NCI-H128 (cell line): ENCODE measurements at regions not wholly inside any gene's neighbourhood (a gene's known extent, or its start where the extent isn't known, plus 50 kb on each side); places are given as distances from the start of the nearest gene placed in this dataset.
A peak's percentile ranks its signal among the peaks of the same experiment; 100 is the strongest.

Source experiments
- DNase-seq: peaks from one replicate; lab custom pipeline; 2025; ENCODE audit not compliant: unreplicated experiment; lab: John Stamatoyannopoulos, UW

GRCh38 chr1:182196897-182197870 is 135.7 kb upstream of the ZNF648 start:
- no peak for DNase-seq

DNA sequence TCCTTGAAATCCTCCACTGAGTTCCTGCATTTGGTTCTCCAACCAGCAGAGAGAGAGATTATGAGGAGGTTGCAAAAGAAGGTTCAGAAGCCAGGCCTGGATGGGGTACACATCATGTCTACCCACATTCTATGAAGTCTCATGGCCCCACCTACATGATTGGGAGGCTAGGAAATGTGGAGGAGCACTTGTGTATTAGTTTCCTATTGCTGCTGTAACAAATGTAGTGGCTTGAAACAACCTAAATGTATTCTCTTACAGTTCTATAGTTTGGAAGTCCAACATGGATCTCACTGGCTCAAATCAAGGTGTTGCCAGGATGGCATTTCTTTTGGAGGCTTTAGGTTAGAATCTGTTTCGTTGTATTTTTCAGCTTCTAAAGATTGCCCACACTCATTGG is 134.2 kb upstream of the ZNF648 start:
- no peak for DNase-seq

DNA sequence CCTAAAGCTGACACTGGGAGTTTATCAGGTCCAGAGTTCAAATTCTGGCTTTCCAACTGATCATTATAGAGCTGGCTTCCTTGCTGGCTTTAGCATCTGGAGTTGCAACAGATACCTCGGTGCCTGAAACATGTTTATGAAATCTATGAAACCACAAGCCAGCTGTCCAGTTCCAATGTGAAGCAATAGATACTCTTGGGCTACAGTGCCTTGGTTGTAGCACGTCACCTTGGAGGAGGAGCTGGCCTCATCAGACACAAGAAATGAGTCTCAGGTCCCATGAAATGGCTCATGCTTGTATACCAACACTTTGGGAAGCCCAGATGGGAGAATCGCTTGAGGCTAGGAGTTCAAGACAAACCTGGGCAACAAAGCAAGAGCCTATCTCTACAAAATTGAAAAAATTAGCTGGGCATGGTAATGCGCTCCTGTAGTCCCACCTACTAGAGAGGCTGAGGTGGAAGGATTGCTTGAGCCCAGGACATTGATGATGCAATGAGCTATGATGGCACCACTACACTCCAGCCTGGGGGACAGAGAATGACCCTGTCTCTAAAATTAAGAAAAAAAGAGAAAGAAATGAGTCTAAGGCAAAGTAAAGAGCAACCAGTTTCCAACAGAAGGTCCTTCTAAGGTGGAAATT is 132.5 kb upstream of the ZNF648 start:
- DNase-seq = no peak

DNA sequence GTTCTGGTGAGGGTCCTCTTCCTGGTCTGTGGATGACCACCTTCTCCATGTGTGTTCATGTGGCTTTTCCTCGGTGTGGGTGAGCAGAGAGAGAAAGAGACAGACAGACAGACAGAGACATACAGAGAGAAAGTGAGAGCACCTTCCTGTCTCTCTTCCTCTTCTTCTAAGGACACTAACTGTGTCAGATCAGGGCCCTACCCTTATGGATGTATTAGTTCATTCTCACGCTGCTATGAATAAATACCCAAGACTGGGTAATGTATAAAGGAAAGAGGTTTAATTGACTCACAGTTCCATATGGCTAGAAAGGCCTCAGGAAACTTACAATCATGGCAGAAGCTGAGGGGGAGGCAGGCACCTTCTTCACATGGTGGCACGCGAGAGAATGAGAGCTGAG is 131.5 kb upstream of the ZNF648 start:
- DNase-seq = no peak

- DNase-seq = no peak
Observed at GRCh38 chr1:182192215-182192614, 130.7 kb upstream of the ZNF648 start.

DNA sequence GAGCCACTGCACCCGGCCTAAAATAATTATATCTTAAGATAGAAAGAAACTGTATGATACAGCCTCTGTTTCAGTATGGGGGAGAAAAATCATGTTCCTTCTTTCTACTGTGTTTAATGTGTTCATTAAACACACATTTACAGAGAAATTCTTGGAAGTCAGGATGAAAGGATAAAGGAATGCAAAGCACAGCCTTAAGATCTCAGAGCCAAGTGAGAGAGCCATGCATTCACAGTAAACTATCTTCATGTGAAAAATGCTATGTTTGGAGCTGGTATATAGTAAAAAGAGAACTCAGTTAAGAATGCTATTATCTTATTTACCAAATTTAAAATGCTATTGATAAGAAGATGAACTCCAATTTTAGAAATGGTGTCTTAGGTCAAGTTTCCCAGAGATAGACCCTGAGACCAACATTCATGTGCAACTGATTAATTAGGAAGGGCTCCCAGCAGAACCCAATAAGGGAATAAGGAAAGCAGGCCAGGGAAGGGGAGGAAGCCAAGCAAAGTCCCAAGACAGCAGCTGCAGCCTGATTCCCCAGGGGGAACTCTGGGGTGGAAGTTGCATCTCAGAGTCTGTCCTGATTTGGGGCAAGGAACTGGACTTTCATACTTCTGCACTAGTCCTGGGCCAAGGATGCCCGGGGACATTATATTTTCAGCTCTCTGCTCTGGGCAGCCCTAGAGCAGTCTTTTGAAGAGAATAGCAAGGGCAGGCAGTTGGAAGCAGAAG is 130.0 kb upstream of the ZNF648 start:
- DNase-seq = no peak

DNA sequence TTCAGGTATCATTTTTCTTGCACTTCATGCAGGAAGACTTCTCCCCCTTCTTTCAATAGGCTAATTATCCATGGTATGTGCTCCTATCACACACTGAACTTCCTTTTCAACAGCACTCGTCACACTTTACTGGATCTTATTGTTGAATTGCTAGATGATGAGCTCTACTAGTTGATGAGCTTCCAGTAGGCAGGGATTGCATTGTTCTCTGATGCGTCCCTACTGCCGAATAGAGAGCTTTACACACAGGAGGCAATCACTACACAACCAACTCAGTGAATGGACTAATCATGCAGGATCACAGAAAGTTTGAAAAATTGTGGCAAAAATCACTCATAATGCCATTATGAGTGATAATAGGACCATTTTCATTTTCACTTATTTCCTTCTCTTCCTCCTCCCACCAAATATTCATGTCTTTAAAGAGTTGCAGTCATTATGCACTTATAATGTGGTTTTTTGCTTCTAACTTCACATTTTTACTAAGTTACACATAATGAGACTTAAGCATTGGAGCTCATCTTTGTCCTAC is 128.1 kb upstream of the ZNF648 start:
- DNase-seq = no peak

GRCh38 chr1:182186757-182187146 is 125.2 kb upstream of the ZNF648 start:
- DNase-seq = no peak

DNA sequence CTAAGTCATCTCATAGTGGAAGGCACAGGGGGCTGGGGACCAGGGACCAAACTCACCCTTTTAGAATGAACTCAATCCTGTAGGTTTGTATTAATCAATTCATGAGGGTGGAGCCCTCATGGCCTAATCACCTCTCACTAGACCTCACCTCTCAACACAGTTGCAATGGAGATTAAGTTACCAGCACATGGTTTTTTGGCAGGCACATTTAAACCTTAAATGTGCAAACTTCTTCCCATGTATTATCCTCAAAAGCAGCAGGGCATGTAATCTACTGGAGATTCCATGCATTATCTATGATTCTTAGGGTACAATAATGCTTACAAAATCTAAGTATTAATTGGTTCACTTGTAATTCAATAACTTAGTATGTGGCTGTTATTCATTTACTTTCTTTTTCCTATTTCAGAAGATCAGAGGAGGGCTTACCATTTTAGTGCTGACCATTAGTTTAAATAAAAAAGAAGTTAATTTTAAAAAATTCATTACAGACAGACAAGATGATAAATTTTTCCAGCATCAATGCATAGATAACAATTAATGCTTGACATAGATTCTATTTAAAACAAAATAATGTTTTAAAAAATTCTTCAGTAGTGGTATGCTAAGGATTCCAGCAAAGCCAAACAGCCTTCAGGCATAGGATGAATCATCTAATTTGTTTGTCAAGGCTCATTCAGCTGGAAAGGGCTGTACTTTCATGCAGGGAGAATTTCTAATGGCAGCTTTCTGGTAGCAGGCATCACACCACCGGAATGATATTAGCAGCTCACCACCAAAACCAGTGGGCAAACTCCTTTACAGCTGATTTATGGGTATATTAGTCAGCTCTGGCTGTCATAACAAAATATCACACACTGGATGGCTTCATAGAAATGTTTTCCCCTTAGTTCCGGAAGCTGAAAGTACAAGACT is 124.6 kb upstream of the ZNF648 start:
- no peak for DNase-seq

DNA sequence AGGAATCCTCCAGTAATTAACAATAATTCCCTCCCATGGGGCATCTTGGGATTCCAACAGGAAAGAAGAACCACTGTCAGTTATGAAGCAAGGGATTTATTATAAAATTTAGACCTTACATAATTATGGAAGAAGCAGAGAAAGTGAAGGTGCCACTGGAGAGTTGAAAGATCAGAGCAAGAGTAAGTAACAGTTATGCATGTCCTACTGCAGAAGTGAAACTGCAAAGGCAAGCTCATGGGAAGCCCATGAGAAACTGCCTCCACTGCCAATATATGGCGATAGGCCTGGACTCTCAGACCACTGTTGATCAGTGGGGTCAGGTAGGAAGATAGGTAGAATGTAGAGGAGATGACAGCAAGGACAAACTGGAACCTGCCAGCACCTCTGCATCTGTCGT is 123.6 kb upstream of the ZNF648 start:
- DNase-seq = no peak

- DNase-seq = no peak
Observed at GRCh38 chr1:182183606-182184005, 122.1 kb upstream of the ZNF648 start.

GRCh38 chr1:182182311-182182710 is 120.8 kb upstream of the ZNF648 start:
- no peak for DNase-seq

- DNase-seq = no peak
Observed at GRCh38 chr1:182181167-182181572, 119.7 kb upstream of the ZNF648 start.

GRCh38 chr1:182175361-182175931 is 113.9 kb upstream of the ZNF648 start:
- DNase-seq = peak; percentile 85

DNA sequence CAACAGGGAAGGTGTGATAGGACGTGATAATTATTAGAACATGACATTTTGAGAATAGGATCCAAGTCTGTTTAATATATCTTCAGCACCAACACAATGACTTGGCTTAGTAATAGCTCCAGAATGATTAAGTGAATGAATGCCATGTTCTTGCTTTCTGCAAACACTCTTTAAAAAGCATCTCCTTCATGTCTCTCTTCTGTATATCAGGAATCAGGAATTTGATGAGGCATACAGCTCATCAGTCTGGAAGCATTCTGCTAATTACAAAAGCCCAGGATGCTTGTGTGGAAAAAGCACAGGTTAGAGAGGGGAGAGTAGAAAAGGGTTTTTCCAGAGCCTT is 113.0 kb upstream of the ZNF648 start:
- no peak for DNase-seq

DNA sequence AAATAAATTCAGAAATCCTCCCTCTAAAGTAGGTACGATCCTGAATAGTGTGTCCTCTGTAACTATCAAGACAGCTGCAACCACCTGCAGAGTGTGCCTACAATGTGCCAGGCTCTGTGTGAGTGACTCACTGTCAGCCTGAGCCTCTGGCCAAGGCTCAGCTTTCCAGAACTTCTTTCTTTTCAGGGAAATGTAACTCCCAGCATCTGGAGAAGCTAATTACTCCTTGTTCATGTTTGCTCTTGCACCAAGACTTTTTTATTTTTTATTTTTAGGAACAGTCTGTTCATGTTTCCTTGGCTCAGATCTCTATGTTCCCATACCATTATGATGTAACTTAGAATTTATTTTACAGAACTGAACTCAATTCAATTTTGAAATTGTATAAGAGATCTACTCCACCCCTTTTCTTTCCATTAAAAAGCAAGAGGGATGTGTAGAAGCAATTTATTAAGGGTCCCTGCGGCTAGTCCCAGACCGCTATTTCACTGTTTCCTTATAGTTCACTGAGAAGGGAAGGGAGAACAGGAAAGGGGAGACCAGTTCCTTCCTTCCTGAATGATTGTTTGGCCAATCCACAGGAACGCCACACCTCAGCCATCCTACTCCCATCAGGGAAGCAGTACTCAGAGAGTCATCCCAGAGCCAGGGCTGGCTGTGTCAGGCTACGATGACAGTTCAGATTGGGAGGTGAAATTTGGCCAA is 112.4 kb upstream of the ZNF648 start:
- no peak for DNase-seq

DNA sequence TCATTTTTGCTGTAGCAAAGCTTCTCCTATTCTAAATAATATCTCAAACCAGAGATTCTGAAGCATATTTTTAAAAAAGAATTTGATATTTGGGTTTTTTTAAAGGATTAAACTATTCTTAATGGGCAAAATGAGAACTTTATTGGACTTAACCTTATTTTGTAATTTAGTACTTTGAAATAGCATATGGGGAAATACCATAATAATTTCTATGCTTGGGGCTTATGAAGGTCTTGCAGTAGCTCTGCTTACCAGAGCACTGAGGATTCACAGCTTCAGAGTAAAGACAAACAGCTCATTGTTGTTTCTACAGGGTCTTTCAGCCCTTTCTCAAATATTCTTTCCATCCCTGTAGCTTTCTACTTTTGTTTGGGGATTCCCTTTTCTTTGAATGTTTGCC is 111.2 kb upstream of the ZNF648 start:
- no peak for DNase-seq

GRCh38 chr1:182170891-182171461 is 109.5 kb upstream of the ZNF648 start:
- no peak for DNase-seq

GRCh38 chr1:182169203-182169602 is 107.7 kb upstream of the ZNF648 start:
- no peak for DNase-seq
